ENCODE measurements at regions not wholly inside any gene's neighbourhood (a gene's known extent, or its start where the extent isn't known, plus 50 kb on each side); places are given as distances from the start of the nearest gene placed in this dataset.

GRCh38 chr19:5397804-5398692 is 57.2 kb upstream of the ZNRF4 start:
- H3K36me3 Mint-ChIP-seq: peaks cover 0 to 8% (median 0%) of the 10 kb centered on the region in 5 donors
- H3K9me3 ChIP-seq (ENCODE audit: control insufficient read depth in 2 of 3, low read length in 3 of 3): peaks cover 0 to 7% (median 0%) of the 10 kb centered on the region in 3 experiments
- no peaks in the 10 kb centered on the region for H3K36me3 ChIP-seq (ENCODE audit: control insufficient read depth in 2 of 3, insufficient read depth in 3 of 3, low read length in 3 of 3)
- no peak overlapping the region for H3K27ac Mint-ChIP-seq
- ChIA-PET CTCF (interaction anchor here (0.6 kb wide), 1 partner anchor 594 kb away, joined by 3 read pairs; no protein-coding TSS in a partner anchor), POLR2A (no interaction called here)
- peaks cover 0 to 4% of the 10 kb centered on the region in 2 donors for H3K27me3 ChIP-seq (ENCODE audit: control insufficient read depth in 2 of 2, insufficient read depth in 2 of 2, low read length in 2 of 2)
- peaks cover 0 to 15% (median 6%) of the 10 kb centered on the region in 11 donors for H3K9me3 Mint-ChIP-seq
- H3K4me3 ChIP-seq (ENCODE audit: low read length): no peak overlapping the region
- ATAC-seq: no peak
- peaks cover 0 to 9% (median 0%) of the 10 kb centered on the region in 7 donors for H3K4me1 Mint-ChIP-seq
- peaks cover 18 to 71% (median 46%) of the 10 kb centered on the region in 5 donors for H3K27me3 Mint-ChIP-seq
- H3K27ac ChIP-seq (ENCODE audit: low read depth, low read length): no peak overlapping the region
- DNase-seq: no peak
- no peaks in the 10 kb centered on the region for H3K4me1 ChIP-seq (ENCODE audit: control insufficient read depth in 2 of 2, insufficient read depth in 2 of 2, low read length in 2 of 2)
- H3K4me3 Mint-ChIP-seq: no peak overlapping the region
- intact Hi-C loops (cut with micrococcal nuclease): no loop called here

- Mint-ChIP-seq H3K9me3 (peaks cover 0 to 15% (median 8%) of the 10 kb centered on the region in 11 donors), H3K27ac (no peak overlapping the region), H3K36me3 (peaks cover 0 to 8% (median 0%) of the 10 kb centered on the region in 5 donors), H3K4me1 (peaks cover 0 to 9% (median 0%) of the 10 kb centered on the region in 7 donors), H3K27me3 (peaks cover 18 to 66% (median 40%) of the 10 kb centered on the region in 5 donors), H3K4me3 (no peak overlapping the region)
- Histone ChIP-seq H3K4me1 (ENCODE audit: control insufficient read depth in 2 of 2, insufficient read depth in 2 of 2, low read length in 2 of 2) (no peaks in the 10 kb centered on the region), H3K27ac (ENCODE audit: low read depth, low read length) (no peak overlapping the region), H3K27me3 (ENCODE audit: control insufficient read depth in 2 of 2, insufficient read depth in 2 of 2, low read length in 2 of 2) (no peaks in the 10 kb centered on the region), H3K36me3 (ENCODE audit: control insufficient read depth in 2 of 3, insufficient read depth in 3 of 3, low read length in 3 of 3) (no peaks in the 10 kb centered on the region), H3K9me3 (ENCODE audit: control insufficient read depth in 2 of 3, low read length in 3 of 3) (peaks cover 0 to 7% (median 0%) of the 10 kb centered on the region in 3 experiments), H3K4me3 (ENCODE audit: low read length) (no peak overlapping the region)
- ChIA-PET CTCF (no interaction called here), POLR2A (no interaction called here)
- no peak for DNase-seq
- ATAC-seq: no peak
- intact Hi-C loops (cut with micrococcal nuclease): no loop called here
Measured at GRCh38 chr19:5398693-5399057, 56.5 kb upstream of the ZNRF4 start.

- H3K4me3 ChIP-seq (ENCODE audit: low read length): no peak overlapping the region
- ATAC-seq: peak; percentile 41
- peaks cover 0 to 7% (median 0%) of the 10 kb centered on the region in 3 experiments for H3K9me3 ChIP-seq (ENCODE audit: control insufficient read depth in 2 of 3, low read length in 3 of 3)
- peaks cover 7 to 41% (median 18%) of the 10 kb centered on the region in 11 donors for H3K9me3 Mint-ChIP-seq
- no peaks in the 10 kb centered on the region for H3K4me1 ChIP-seq (ENCODE audit: control insufficient read depth in 2 of 2, insufficient read depth in 2 of 2, low read length in 2 of 2)
- peaks cover 0 to 6% (median 0%) of the 10 kb centered on the region in 7 donors for H3K4me1 Mint-ChIP-seq
- H3K36me3 Mint-ChIP-seq: peaks cover 0 to 13% (median 0%) of the 10 kb centered on the region in 5 donors
- ChIA-PET POLR2A (no interaction called here), CTCF (no interaction called here)
- H3K27ac Mint-ChIP-seq: peak overlapping the region in 1 of 9 donors; percentile 7
- H3K27me3 ChIP-seq (ENCODE audit: control insufficient read depth in 2 of 2, insufficient read depth in 2 of 2, low read length in 2 of 2): no peaks in the 10 kb centered on the region
- no peak overlapping the region for H3K27ac ChIP-seq (ENCODE audit: low read depth, low read length)
- intact Hi-C loops (cut with micrococcal nuclease): no loop called here
- H3K4me3 Mint-ChIP-seq: no peak overlapping the region
- H3K27me3 Mint-ChIP-seq: peaks cover 0 to 43% (median 23%) of the 10 kb centered on the region in 5 donors
- no peaks in the 10 kb centered on the region for H3K36me3 ChIP-seq (ENCODE audit: control insufficient read depth in 2 of 3, insufficient read depth in 3 of 3, low read length in 3 of 3)
- DNase-seq: peak in 8 of 9 donors; percentile 12 to 66 (median 31)
Measured at GRCh38 chr19:5403968-5404640, 51.1 kb upstream of the ZNRF4 start.

Data from naive thymus-derived CD4-positive, alpha-beta T cell (primary cell).